IPS-18c (cell line): ENCODE measurements at regions not wholly inside any gene's neighbourhood (a gene's known extent, or its start where the extent isn't known, plus 50 kb on each side); places are given as distances from the start of the nearest gene placed in this dataset.
"Not testable (repeated sequence)": the region's sequence is repeated elsewhere in the genome, so short reads cannot be mapped to it uniquely, and the experiment has no call there.

ENCODE experiments used
- H3K4me3 ChIP-seq: 2 replicates; pipeline ENCODE4 v1.7.0; 2013; ENCODE audit warnings: low read depth, mild to moderate bottlenecking, low read length, moderate library complexity; ENCODE audit not compliant: insufficient read depth
- H3K9me3 ChIP-seq: one replicate; pipeline ENCODE4 v1.6.1; 2013; ENCODE audit warnings: mild to moderate bottlenecking, low read length, moderate library complexity; ENCODE audit not compliant: control insufficient read depth, insufficient read depth

DNA sequence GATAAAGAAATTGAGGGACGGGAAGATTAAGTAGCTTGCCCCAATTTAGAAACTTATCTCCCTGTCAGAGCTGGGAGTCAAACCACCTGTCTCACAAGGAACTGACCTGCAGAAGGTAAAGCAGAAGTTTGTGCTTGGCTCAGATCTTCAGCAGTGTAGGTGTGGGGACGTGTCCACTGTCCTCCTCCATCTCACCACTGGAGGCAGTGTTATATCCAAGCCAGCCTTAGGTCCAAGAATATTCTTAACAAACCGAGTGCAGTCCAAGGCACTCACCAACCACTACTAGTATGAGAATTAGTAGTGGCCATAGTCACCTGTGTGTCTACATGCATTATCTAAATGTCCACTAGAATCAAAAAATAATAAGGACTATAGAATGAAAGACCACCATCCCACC lies 86.3 kb upstream of the IRX1 start:
- Histone ChIP-seq H3K9me3 (no peaks in the 10 kb centered on the region), H3K4me3 (no peak overlapping the region)

GRCh38 chr5:3508395-3508794 lies 87.2 kb upstream of the IRX1 start:
- H3K9me3 ChIP-seq: no peaks in the 10 kb centered on the region
- no peak overlapping the region for H3K4me3 ChIP-seq

DNA sequence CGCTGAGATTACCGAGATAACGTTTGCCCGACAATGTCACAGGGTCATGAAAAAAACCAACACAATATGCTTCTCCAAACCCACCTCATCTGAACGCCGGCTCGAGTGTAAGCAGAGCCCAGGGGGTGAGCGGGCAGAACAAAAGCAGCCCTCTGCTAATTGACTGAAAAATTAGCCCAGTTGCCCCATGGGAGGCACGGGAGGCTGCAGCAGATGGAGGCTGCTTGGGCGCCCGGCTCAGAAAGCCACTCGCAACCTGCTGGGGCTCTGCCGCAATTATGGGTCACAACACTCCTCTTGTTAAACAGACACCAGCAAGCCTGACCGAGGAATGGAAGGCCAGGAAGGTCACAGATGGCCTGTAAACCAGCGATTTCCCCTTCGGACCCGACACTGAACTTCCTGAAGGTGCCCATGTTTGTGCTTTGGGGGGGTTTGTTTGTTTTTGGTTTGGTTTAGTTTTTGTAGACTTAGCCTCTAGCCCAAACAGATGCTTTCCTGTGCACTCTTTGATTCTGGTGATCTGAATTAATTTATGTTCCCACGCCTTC lies 104.6 kb upstream of the IRX1 start:
- H3K4me3 ChIP-seq: no peak overlapping the region

DNA sequence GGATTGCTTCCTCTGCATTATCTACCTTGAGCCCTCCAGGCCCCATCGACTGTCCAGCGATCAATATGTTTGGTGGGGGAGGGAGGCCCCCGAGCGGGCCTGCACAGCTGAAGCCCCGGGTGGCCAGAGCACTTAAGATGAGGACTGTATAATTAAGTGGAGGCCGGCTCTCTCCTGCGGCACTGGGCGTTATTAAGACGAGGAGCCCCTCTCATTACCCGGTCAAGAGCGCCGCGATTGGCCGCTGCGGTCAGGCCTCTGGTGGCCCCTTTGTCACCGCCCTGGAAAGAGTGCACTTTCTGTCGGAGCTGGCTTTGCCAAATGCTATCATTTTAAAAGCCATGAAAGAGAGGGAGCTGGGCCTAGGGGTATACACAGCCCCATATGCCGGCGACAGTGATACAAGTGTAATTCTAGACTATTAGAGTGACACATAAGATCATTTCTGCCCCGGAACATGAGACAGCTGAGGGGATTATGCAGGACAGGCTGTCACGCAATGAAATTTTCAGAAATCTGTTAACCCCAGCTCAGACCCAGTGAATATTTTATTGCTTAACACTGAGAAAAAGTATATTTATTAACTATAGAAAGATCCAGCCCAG lies 106.3 kb upstream of the IRX1 start:
- Histone ChIP-seq H3K4me3 (no peak overlapping the region), H3K9me3 (no peaks in the 10 kb centered on the region)

More for the DNA sequence above, 104.6 kb upstream of the IRX1 start:
- H3K9me3 ChIP-seq: no peaks in the 10 kb centered on the region

DNA sequence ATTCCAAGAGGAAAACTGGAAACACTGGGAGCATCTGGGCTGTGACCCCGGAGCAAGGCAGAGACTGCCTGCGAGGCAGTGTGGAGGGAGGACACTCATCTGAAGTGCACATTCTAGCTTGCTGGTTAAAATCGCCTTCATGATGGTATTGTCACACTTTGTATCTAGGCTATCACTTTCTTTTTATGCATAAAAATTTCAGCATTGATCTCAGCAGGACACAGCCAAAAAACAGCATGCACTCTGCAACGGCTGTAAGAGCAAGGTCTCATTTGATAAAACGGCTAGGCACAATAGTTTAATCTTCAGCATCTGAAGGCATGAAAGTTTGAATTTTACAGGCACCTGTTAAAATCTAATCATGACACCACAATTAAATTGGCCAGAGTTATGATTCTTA lies 110.8 kb upstream of the IRX1 start:
- Histone ChIP-seq H3K4me3 (no peak overlapping the region), H3K9me3 (no peaks in the 10 kb centered on the region)

DNA sequence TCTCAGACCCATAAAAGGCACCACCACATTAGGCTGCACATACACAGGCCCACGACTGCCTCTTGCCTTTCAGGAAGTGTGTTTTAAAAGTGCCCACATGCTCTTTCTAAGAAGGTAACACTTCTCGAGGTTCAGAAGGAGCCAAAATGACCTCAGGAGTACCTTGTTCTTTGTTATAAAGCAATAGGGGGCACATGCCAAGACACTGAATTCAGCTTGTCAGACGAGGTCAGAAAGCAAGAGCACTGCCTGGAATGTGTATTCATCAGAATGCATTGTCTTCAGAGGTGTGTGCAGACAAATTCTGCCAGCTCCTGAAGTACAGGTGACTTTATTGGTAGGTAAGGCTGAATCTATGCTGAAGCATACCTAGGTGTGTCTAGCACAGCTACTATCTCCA lies 114.5 kb upstream of the IRX1 start:
- no peaks in the 10 kb centered on the region for H3K9me3 ChIP-seq
- H3K4me3 ChIP-seq: no peak overlapping the region

DNA sequence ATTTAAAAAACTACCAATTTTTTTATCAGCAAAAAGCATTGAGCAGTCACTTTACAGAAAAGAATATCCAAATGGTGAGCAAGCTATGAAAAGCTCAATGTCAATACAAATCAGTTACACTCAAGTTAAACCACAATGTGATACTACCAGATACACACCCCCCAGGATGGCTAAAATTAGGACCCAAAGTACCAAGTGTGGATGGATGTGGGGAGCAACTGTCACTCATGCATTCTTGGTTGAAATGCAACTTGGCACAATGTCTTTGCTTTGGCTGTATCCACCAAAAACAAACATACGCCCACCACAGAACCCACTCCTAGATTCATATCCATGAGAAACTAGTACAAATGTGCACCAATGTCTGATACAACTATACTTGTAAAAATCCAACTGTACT lies 120.0 kb upstream of the IRX1 start:
- no peak overlapping the region for H3K4me3 ChIP-seq
- H3K9me3 ChIP-seq: no peaks in the 10 kb centered on the region

- no peak overlapping the region for H3K4me3 ChIP-seq
- H3K9me3 ChIP-seq: no peaks in the 10 kb centered on the region
Measured at GRCh38 chr5:3466392-3466791, 129.2 kb upstream of the IRX1 start.

GRCh38 chr5:3460416-3460815 lies 135.2 kb upstream of the IRX1 start:
- H3K9me3 ChIP-seq: no peaks in the 10 kb centered on the region
- no peak overlapping the region for H3K4me3 ChIP-seq

DNA sequence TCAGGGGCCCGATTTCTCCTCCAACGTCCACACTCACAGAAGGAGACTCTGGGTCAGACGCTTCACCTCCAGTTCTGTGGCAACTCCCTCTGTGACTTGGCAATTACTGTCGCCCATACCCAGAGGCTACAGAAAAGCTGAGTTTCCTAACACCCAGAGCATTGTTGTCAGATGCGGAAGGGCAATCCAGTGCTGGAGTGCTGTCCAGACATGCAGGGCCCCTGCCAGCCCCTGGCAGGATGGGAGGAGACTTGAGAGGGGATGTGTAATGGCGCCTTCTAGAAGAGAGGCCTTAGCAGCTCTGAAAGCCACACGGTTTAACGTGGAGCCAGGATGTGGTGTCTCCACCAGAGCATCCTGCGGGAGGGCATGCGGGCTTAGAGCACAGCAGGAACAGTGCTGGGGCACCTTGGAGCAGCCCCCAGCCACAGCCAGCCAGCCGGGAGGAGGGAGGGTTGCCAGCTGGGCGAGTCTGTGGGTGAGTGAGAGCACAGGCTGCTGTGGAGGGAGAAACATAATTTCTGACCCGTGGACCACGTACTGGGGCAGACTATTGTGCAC lies 139.4 kb upstream of the IRX1 start:
- H3K9me3 ChIP-seq: peaks cover 3% of the 10 kb centered on the region
- no peak overlapping the region for H3K4me3 ChIP-seq

DNA sequence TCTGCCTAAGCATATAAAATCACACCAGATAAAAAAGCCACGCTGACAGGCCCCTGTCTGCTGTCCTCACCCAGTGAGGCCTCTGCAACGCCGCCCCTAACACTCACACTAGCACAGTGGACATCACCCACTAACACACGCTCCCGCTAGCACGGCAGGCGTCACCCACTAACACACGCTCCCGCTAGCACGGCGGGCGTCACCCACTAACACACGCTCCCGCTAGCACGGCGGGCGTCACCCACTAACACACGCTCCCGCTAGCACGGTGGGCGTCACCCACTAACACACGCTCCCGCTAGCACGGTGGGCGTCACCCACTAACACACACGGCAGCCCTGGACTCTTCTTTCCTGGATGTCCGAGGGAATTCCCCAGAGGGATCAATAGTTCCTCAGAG lies 141.6 kb upstream of the IRX1 start:
- not testable (repeated sequence) for H3K9me3 ChIP-seq, H3K4me3 ChIP-seq

- peaks cover 3% of the 10 kb centered on the region for H3K9me3 ChIP-seq
- H3K4me3 ChIP-seq: no peak overlapping the region
Measured at GRCh38 chr5:3452622-3453021, 143.0 kb upstream of the IRX1 start.

DNA sequence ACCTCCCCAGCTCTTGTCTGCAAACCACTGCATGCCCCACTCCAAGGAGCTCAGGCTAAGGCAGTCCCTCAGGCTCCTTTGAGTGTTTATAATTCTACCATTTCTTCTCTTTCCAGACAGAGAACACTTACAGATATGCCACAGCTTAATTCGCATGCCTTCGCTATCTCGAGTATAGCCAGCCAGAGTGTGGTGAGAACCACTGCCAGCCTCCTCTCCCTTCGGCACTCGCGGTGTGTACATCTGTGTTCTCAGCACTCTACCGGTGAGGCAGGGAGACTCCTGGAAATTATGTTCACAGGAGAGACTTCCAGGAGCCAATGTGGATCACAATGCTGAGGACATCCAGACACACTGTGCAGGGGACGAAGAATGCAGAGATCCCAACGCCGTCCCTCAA lies 143.7 kb upstream of the IRX1 start:
- H3K9me3 ChIP-seq: peaks cover 3% of the 10 kb centered on the region
- H3K4me3 ChIP-seq: no peak overlapping the region

DNA sequence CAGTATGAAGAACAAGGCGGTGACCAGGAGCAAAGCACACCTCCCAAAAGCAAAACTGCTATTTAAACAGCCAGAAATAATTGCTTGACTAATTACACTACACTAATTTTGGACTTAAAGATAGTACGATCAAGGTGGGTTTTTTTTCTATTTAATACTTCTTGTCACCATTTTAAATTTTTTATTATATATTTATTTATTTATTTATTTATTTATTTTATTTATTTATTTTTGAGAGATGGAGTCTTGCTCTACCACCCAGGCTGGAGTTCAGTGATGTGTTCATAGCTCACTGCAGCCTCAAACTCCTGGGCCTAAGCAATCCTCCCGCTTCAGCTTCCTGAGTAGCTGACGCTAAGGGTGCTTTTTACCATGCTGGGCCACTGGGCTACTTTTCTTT lies 146.2 kb upstream of the IRX1 start:
- peaks cover 3% of the 10 kb centered on the region for H3K9me3 ChIP-seq
- no peak overlapping the region for H3K4me3 ChIP-seq

DNA sequence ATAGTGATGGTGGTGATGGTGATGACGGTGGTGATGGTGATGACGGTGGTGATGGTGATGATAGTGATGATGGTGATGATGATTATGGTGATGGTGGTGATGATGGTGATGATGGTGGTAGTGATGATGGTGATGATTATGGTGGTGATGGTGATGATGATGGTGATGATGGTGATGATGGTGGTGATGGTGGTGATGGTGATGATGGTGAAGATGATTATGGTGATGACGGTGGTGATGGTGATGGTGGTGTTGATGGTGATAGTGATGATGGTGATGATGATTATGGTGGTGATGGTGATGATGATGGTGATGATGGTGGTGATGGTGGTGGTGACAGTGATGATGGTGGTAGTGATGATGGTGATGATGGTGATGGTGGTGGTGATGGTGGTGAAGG lies 149.2 kb upstream of the IRX1 start:
- no peaks in the 10 kb centered on the region for H3K9me3 ChIP-seq

GRCh38 chr5:3445517-3445916 lies 150.1 kb upstream of the IRX1 start:
- not testable (repeated sequence) for H3K9me3 ChIP-seq, H3K4me3 ChIP-seq

More for the DNA sequence above, 149.2 kb upstream of the IRX1 start:
- no peak overlapping the region for H3K4me3 ChIP-seq

GRCh38 chr5:3432135-3432534 lies 163.5 kb upstream of the IRX1 start:
- Histone ChIP-seq H3K9me3 (no peaks in the 10 kb centered on the region), H3K4me3 (no peak overlapping the region)

DNA sequence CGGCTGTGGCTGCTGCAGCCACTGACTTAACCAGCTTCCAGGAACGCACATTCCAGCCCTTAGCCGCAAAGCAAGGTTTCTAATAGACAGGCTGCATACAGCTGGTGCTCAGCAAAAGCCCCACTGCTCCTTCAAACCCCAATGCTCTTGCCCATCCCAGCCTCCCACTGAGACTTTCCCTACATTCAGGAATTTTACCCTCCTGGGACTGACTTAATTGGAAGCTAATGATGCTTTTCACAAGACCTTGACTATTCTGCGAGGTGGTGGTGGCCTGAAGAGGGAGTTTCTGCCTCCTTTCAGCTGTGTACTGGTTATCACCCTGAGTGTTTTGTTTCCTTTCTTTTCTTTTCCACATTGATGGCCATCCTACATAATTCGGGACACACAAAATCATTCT lies 164.9 kb upstream of the IRX1 start:
- Histone ChIP-seq H3K9me3 (no peaks in the 10 kb centered on the region), H3K4me3 (no peak overlapping the region)

- H3K9me3 ChIP-seq: no peaks in the 10 kb centered on the region
- no peak overlapping the region for H3K4me3 ChIP-seq
Measured at GRCh38 chr5:3429962-3430361, 165.7 kb upstream of the IRX1 start.
